ENCODE measurements at regions not wholly inside any gene's neighbourhood (a gene's known extent, or its start where the extent isn't known, plus 50 kb on each side); places are given as distances from the start of the nearest gene placed in this dataset.
"Not testable (repeated sequence)": the region's sequence is repeated elsewhere in the genome, so short reads cannot be mapped to it uniquely, and the experiment has no call there.

DNA sequence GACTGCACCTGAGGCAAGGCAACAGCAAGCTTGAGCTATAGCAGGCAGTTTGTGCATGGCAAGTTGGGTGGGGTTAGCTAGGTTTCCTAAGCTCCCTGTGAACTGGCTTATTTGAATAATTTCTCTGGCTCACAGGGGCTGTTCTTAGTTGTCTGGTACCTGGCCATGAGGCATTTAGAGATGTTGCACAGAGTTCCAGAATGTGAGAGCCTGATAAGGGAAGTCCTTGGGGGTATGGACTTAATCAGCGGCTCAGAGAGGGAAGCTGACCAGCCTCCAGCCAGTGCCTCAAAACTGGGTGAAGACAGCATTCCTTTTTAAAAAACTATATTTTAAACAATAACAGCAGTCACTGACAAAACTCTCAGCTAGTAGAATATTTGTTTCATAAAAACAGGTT lies 307.4 kb downstream of the FZD1 start:
- no peak for DNase-seq

DNA sequence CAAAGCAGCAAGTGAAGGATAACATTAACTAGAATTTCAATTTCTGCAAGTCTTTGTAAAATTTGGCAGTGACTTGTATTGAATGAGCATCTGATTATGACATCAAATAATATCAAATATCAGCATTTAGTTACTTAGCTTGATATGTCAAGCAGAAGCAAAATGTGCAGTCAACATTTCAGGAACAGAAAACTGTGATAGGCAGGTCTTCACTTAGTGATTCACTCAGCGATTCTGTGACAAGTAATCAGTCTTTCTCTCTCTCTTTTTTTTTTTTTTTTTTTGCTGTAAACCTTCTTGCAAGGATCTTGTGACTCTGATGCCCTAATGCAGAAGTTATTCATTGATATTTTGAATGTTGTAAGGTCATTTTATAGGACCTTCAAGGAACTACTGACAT lies 307.1 kb downstream of the MTERF1 start:
- no peak for DNase-seq

DNA sequence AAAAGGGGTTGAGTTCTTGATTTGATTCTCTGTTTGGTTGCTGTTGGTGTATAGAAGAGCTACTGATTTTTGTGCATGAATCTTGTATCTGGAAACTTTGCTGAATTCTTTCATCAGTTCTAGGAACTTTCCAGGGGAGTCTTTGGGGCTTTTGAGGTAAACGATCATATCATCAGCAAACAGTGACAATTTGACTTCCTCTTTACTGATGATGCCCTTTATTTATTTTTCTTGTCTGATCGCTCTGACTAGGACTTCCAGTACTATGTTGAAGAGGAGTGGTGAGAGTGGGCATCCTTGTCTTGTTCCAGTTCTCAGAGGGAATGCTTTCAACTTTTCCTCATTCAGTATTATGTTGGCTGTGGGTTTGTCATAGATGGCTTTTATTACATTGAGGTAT lies 304.0 kb downstream of the MTERF1 start:
- DNase-seq: not testable (repeated sequence)

DNA sequence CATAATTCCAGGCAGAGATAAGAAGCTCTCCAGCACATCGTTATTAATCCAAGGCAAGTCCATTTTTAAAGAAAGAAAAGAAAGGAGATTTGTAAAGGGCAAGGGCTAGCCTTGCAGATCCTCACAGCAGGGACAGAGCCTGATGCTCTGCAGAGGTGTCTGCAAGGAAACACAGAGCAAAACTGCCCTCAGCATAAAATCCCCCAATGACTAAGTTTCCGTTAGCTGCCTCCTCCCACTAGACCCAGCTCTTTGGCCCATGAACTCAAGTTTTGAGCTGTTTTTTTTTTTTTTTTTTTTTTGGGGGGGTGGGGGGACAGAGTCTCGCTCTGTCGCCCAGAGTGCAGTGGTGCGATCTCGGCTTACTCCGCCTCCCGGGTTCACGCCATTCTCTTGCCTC lies 300.7 kb downstream of the MTERF1 start:
- DNase-seq: no peak

DNA sequence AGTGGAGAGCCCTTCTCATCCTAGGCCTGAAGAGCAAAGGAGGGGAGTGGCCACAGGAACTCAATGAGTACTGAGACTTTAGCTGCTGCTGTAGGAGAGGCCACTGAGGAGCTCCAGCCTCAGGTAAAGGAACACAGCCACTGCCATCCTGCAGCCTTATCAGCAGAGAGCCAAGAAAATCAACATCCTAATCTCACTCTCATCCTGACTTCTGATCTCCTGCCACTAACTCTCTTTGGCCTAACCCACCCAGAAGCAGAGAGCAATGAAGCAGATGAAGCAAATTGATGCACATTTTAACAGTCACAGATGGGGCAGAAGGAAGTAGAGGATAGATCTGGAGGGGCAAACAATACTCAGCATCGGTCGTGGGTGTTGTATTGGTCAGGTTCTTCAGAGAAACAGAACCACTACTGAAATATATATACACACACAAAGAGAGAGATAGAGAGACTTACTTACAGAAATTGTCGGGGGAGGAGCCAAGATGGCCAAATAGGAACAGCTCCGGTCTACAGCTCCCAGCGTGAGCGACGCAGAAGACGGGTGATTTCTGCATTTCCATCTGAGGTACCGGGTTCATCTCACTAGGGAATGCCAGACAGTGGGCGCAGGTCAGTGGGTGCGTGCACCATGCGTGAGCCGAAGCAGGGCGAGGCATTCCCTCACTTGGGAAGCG lies 297.6 kb downstream of the MTERF1 start:
- no peak for DNase-seq

DNA sequence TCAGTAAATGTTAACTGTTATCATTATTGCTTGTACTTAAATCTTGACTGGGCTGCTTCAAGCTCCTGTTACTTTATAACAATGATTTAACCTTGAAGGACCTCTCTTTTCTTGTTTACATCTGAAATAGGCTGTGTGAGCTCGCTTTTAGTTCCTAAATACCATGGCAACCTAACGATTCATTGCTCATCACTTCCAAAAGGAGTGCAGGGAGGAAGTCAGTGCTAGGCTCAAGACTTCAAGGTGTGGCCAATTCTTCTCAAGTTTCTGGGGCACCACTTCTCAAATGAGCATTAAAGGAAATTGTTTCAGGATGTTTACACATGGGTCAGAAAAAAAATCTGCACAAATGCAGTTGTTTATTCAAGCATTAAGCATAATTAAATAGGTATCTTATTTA lies 284.2 kb downstream of the MTERF1 start:
- DNase-seq: no peak

DNA sequence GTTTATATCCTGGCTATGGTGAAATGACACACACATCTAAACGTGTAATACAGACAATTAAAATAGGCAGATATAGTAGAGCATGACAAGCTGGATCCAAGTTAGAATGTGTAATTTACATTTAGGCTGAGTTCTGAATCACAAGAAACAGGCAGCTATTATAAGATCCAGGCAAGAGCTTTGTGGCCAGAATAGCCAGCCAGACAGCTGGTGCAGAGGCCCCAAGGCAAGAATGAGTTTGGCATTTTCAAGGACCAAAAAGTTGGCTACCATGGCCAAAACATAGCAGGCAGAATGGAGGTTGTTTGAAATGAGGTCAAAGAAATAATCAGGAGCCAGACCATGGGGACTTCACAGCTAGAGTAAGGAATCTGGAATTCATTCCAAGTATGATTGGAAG lies 281.7 kb downstream of the MTERF1 start:
- DNase-seq: no peak

DNA sequence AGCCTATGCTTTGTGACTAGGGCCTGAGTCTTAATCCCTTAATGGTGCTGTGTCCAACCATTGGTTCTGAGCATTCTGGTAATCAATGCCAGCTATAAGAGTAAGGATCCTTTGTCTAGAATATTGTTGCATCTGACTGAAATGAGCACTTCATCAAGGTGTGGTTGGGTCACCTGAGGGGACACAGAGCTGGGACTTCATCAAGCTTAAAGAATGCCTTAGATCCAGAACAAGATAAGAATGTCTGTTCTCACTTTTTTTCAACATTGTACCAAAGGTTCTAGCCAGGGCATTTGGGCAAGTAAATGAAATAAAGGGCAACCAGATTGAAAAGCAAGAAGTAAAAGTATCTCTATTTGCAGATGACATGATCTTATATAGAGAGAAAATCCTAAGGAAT lies 280.4 kb downstream of the MTERF1 start:
- DNase-seq: no peak

DNA sequence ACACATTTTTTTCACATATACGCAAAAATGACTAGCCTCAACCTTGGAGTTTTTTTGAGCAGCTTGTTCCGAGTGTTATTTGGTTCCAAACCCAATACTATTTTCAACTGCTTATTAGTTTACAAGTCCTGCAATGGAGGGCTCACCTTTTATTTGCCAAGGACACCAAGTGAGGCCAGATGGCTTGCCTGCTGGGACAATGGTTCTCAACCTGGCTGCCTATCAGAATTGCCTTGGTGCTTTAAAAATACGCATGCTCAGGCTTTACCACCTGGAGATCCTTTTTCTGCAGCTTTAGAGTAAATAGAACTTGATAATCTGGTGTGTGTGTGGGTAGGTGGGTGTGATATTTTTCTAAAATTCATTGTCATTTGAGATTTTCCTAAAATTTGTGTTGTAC lies 276.8 kb downstream of the MTERF1 start:
- no peak for DNase-seq

DNA sequence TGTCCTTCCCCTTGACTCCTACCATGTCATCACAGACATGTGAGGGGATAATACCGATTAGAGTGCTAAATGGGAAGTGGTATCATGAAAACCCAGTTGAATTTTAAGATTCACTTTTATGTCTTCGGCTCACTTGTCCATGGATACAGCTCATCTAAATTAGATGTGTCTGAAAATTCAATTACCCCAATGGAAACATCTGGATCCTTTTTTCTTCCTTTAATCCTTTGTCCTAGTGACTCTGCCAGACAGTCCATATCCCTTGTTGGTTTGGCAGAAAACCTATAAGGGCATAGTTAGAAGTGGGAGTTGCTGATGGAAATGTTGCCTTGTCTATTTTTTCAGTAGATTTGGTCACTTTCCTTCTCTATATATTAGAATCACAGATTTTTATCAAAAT lies 271.9 kb downstream of the MTERF1 start:
- no peak for DNase-seq

DNA sequence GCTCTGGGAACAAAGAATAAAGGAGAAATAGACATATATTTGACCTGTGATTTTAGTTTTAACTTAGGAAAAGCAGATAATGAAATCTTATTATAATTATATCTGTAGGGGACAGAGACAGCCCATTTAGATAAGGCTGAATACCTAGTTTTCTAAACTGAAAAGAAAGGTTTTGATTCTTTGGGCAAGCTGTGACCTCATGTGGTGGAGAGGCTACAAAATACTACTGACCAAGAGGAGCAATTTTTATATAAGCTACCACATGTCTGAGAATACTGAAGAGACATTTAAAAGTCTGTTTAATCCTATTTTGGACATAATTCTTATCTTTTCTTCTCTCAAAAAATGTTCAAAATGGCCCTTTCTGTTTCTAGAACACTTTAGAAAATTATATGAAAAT lies 271.0 kb downstream of the MTERF1 start:
- no peak for DNase-seq

DNA sequence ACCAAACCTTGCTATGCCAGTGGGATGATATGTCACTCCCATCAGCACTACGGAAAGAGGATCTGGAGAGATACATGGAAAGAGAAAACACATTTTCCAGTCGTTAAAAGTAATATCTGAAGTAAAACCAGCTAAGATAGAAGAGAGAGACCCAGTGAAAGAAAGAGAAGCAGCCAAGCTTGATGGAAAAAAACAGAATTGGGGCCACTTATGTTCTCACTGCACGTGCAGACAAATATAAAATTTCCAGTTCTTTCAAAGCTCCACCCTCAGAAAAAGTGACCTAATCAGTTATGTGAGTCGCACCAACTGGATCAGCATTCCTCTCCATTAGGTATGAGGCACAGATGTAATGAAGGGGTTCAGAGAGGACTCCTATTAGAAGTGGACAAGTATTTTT lies 266.1 kb downstream of the MTERF1 start:
- no peak for DNase-seq

DNA sequence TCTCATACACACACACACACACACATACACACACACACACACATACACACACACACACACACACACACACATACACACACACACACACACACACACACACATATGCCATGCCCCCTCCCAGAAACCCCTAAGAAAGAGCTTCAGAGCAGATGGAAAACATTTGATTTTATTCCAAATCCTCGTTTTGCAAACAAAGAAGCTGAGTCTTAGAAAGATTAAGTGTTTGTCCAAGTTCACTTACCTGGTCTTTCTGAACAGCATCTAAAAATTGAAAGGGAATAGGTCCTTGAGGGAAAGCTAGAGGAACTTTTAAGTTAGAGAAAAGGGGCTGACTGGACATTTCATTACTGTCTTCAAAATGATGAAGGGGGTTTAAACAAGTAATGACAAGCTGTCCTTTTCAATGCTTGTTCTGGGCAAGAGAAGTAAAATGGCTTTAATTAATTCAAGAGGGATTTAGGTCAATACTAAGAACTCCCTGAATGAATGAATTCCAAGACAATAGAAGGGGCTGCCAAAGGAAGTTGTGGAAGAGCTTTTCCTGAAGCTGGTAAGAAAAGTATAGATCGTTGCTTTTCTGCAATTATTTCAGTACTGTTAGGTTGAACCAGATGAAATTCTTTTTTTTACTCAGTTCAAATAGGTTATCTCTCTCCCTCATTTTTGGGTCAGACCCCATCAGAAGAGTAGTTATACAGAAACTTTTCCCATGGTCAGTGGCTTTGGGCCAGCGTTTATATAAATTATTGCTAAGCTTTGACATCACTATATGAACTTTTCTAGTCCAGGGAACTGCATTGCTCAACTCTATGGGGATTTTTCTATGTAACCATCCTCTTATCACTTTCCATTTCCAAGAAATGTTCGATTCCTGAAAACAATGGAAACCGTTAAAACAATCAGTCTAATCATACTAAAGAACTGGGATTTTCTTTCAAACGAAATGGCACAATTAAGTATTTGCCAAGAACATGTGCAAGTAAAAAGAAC lies 261.4 kb downstream of the MTERF1 start:
- no peak for DNase-seq

DNA sequence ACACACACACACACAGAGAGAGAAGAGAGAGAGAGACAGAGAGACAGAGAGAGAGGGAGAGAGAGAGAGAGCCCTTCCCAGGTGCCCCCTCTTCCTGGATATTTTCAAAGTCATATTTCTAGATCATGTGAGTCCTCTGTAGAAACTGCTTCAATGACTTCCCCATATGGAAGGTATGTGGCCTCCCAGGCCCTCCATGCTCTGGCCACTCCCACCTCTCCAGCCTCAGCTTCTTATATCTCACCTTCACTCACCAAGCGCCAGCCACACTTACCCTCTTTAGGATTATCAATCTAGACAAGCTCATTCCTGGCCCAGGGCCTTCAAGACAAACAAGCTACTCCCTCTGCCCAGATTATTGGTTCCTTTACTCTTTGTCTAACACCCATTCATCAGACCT lies 259.7 kb downstream of the MTERF1 start:
- no peak for DNase-seq

DNA sequence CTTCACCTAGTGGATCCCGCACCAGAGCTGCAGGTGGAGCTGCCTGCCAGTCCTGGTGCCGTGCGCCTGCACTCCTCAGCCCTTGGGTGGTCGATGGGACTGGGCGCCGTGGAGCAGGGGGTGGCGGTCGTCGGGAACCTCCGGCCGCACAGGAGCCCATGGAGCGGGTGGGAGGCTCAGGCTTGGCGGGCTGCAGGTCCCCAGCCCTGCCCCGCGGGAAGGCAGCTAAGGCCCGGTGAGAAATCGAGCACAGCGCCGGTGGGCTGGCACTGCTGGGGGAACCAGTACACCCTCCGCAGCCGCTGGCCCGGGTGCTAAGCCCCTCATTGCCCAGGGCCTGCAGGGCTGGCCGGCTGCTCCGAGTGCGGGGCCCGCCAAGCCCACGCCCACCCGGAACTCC lies 253.2 kb downstream of the MTERF1 start:
- not testable (repeated sequence) for DNase-seq

DNA sequence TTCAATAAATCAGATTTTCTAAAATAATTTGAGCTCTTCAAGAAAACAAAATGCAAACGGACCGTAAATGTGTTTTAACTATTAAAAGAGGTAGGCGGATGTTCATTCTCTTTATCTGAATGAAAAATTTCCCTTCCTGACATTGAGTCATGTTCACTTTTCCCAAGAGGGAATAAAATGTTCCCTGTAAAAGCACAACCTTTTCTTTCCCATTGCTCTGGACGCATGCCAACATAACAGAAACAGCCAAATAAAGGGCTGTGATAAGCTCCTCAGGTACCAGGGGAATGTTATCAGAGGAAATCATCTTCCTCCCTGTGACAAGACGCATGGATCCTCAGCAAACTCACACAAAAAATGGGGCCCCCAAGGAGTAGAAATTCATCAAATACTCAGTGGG lies 251.8 kb downstream of the MTERF1 start:
- DNase-seq: no peak

DNA sequence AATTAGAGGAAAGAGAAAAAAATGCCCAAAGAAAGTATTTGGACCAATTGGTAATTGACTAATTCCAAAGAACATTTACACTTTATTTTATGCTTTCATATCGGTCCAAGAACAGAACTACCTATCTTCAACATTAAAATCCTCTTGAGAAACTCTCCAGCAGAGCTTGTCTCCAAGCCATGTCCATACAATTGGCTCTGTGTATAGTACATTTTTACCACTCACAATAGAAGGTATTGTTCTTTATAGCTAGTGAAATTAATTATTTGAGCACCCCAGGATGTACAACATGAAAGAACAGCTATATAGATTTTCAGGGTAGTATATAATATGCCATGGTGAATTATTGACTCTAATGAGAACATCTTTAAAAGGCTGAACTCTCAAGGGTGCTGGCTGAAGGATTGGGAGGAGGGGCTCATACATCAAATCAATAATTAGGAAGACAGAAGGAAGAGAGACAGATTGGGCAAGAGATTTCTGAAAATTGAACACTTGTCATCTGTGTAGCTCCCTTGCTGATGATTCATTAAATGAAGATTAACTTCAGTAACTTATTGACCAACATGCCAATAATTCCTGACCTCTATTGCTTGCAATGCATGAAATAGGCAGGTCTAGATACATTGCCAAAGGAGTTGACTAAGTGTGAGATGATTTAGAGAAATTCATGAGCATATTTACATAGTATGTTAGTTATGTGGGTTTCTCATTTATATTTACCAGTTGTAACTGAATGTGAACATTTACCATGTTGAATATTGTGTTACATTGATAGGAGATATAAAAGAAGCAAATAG lies 249.7 kb downstream of the MTERF1 start:
- no peak for DNase-seq

DNA sequence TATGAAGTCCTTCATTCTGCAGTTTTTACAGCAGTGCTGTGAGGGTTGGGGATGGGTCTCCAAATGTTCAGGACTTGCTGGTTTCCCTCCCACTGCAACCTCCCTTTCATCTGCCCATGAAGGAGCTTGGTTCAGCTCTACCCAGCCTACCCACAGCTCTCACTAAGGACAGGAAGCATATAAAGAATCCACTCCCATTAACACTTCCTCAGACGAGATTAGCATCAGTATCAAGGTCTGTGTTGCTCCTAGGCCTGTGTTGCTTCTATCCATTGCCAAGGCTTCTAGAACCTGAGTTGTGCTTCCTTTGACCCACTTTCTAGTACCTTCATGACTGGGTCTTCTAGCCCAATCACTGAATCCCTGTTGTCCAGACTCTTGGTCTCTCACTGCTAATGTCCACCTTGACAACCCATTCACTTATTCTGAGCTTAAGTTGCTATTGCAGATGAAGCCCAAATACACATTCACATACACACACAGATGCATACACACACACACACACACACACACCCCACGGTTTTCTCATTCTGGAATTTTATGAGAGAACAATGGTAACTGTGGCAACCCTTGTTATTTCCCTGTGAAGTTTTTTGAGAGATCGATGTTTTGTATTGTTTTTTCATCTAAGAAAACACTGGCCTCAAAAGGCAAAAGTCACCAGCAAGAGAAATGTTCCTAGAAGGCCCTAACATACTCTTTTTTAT lies 248.1 kb downstream of the MTERF1 start:
- DNase-seq: no peak

DNA sequence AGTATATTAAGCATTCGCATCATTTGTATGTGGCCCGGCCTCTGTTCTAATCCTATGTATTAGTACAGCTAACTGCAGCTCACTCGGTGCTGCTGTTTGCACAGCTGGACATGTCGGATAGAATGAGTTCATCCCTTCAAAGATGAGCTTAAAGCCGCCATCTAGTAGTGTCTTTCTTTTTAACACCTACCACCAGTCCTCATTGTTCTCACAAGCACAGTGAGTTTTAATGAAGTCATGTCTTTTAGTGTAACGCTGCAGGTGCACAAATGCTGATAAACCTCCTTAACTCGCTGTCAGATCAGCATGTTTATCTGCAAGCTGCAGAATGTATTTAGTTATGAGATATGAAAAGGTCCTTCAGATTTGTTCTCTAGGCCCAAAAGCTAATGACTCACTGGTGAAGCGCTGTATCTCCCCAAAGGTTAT lies 247.5 kb downstream of the MTERF1 start:
- no peak for DNase-seq

DNA sequence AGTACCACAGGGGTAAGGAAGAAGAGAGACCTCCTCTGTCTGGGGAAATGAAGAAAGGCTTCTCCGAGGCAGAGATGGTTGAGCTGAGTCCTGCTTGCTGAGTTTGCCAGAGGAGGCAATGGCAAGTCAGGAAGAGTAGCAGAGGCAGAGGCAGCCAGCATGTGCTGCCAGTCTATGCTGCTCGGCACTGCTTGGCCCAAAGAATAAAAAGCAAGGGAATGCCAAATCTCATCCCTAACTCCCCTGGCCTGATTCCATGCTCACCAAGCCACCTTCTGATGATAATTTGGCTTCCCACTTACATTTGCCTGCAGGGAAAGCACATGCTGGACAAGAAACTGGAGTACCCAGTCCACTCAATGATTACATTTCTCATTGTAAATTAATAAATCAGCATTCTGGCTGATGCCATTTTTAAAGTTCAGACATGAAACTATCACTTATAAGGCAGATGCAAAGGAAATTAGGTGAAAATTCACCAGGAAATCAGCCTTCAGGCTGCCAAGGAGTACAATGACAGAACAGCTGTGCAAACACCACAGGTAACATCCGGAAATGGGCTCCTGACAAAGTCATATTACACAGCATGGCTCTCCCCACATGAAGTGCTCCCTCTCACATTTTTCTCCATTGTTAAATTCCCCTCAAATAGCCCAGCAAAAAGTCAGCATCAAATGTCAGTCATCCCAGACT lies 245.9 kb downstream of the MTERF1 start:
- no peak for DNase-seq

DNA sequence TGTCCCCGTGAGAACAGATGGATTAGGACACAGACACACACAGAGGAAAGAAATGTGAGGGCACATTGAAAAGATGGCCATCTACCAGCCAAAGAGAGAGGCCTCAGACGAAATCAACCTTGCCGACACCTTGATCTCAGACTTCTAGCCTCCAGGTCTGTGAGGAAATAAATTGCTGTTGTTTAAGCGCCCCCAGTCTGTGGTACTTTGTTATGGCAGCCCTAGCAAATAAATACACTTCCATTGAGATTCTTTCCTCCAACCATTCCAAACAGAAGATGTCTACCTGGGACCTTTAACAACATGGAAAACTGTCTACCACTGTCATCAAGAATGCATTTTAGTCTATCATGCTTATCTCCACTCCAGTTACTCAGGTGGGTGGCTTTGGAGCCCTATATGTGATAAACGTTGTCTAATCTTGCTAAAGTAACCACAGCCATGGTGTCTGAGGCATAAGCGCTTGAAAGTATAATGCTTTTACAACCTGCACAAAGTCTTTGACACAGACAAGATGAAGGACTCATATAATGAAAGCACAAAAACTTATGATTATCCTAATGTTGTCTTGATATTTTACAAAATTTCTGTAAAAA lies 244.3 kb downstream of the MTERF1 start:
- no peak for DNase-seq

DNA sequence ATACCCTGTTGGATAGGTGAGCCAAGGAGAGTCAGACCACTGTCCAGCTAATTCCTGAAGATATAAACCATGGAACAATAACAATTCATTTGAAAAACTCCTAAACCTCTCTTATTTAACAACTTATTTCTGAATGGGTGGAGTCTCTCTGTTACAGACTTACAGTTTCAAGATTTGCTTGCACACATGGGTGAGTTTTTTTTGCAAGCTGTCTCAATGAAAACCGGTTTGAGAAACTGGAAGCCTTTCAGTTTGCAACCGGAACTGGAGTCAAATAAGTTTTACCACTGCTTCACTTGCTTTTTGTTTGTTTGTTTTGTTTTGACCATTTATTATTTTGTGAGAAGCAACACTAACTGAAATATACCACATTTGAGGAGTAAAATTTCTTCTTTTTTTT lies 243.8 kb downstream of the MTERF1 start:
- DNase-seq: no peak

All from 8988T (cell line).